DMS79 (cell line): ENCODE measurements at regions not wholly inside any gene's neighbourhood (a gene's known extent, or its start where the extent isn't known, plus 50 kb on each side); places are given as distances from the start of the nearest gene placed in this dataset.

Experiments
- DNase-seq: peaks from one replicate; lab custom pipeline; 2025; lab: John Stamatoyannopoulos, UW

GRCh38 chr3:94694894-94695293, 632.0 kb downstream of the NSUN3 start:
- DNase-seq: no peak

- no peak for DNase-seq
Measured at GRCh38 chr3:94704467-94704866, 641.6 kb downstream of the NSUN3 start.

GRCh38 chr3:94709249-94709902, 646.5 kb downstream of the NSUN3 start:
- no peak for DNase-seq

GRCh38 chr3:94714194-94714593, 651.3 kb downstream of the NSUN3 start:
- no peak for DNase-seq

DNA sequence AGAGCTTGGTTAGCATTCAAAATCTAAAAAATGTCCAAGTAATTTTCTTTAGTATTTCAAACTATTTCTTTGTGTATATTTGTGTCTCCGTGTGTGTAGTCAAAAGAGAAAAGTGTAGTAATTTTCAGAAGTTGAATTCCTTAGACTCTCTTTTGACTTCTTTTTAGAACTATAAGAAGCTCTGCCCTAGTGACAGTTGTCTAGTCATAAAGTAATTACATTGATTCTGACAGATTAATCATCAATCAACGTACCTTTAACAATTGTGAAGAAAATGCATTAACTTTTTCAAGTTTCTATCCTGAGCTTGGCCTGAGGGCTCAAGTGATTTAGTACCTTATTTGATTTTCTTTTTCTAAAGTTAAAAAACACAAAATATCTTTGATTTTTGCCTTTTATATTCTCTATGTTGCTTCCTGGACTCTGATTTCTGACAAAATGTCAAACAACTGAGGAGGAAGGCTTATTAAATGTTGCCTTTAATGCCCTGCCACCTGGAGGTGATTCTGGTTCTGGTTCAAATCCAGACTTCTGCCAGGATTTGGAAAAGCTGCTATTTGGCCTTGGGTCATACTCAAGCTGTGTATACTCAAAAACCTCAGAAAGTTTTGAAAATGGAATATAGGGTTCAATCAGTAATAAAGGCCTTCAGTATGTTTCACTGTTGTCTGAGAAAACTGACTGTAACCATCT, 653.6 kb downstream of the NSUN3 start:
- no peak for DNase-seq

DNA sequence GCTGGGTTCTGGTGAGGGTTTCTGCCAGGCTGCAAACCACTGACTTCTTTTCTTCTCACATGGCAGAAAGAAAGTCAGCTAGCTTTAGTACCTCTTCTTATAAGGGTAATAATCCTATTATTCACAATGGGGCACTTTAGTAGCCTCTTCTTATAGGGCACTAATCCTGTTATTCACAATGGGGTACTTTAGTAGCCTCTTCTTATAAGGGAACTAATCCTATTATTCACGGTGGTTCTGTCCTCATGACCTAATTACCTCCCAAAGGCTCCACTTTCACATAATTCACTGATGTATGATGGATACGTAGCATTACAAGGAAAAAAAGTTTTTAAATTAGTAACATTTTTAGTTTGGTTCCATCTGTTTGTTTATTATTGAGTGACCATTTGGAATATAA, 671.3 kb downstream of the NSUN3 start:
- DNase-seq: no peak

- no peak for DNase-seq
Measured at GRCh38 chr3:94735354-94735753, 672.5 kb downstream of the NSUN3 start.

- no peak for DNase-seq
Measured at GRCh38 chr3:94737116-94737515, 674.3 kb downstream of the NSUN3 start.

- no peak for DNase-seq
Measured at GRCh38 chr3:94739420-94739819, 676.6 kb downstream of the NSUN3 start.

DNA sequence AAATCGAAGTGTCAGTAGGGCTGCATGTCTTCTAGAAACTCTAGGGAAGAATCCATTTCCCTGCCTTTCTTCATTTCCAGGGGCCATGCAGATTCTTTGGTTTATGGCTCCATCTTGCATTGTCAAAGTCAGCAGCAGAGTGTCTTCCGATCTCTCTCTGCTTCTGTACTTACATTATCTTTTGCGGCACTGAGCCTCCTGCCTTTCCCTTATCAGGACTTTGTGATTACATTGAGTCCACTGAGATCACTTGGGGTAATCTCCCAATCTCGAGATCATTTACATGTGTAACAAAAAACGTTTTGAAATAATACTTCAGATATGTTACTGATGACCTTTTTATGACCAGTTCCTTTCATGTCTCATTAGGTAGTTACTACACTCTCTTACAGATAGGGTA, 695.9 kb downstream of the NSUN3 start:
- DNase-seq: no peak

- DNase-seq: no peak
Measured at GRCh38 chr3:94772402-94772801, 709.5 kb downstream of the NSUN3 start.

GRCh38 chr3:94775746-94776145, 712.9 kb downstream of the NSUN3 start:
- no peak for DNase-seq

- no peak for DNase-seq
Measured at GRCh38 chr3:94776401-94776915, 713.6 kb downstream of the NSUN3 start.

GRCh38 chr3:94778289-94778688, 715.4 kb downstream of the NSUN3 start:
- no peak for DNase-seq

DNA sequence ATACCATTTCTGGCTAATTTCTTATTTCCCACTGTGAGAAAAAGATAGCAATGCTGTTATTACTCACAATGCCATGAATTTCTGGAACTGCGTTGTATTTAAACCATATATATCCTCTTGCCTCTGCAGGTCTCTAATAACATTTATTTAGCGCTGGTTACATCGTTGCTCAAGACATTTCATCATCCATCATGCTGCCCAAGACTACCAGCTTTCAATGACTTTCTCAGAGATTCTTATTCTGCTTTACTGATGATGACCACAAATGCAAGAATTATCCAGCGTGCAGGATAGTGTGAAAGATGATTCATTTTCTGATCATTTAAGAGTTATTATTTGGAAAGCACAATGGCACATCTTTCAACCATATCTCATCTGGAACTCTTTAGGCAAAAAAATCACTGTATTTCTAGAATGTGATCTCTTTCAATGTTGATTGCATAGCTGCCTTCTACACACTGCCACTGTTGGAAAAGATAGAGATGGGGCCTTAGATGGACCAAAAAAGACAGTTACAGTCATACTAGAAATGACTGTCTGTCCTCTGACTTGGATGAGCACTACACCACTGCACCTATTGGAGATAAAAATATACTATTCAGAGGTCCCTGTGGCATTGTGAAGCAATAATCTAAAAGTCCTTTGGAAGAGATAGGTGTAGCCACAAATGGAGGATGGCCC, 716.1 kb downstream of the NSUN3 start:
- DNase-seq: no peak

DNA sequence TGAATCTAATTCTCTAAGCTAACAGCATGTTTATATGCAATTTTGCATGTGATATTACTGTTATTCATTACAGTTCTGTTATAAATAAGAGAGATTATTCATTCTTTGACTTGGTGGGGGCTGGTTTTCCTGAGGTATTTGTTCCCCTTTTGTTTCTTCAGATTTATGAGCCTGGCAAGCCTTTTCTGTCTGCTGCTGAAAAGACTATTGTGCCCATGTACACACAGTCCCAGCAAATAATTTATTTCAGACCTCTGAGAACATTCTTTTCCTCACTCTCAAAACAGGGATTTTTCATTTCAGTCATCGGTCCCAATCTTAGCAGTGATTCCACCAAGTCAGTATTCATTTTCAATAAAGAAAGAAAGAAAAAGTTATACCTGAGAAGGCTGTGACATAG, 716.8 kb downstream of the NSUN3 start:
- DNase-seq: no peak

GRCh38 chr3:94784274-94784673, 721.4 kb downstream of the NSUN3 start:
- no peak for DNase-seq

GRCh38 chr3:94787066-94787465, 724.2 kb downstream of the NSUN3 start:
- no peak for DNase-seq

DNA sequence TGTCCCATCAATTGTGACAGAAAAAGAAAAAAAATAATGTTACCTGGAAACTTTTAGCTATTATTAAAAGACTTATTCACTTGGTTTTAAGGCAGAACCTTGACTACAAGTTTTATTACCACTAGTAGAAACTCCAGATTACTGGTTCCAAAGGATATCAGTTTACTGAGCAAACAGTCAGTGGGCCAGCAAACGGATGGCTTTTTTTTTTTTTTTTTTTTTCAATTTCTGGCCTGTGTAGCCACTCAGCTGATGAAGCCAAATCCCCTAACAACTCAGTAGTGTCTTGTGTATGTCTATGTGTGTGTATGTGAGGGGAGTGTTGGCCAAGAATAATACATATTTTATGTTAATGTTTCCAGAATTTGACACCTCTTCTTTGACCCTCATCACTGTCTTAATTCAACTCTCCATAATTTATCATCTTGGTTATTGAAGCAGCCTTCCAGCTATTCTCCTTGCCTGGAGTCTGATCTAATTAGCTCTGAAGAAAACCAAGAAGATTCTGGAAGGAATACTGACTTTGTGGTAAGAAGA, 724.9 kb downstream of the NSUN3 start:
- no peak for DNase-seq

DNA sequence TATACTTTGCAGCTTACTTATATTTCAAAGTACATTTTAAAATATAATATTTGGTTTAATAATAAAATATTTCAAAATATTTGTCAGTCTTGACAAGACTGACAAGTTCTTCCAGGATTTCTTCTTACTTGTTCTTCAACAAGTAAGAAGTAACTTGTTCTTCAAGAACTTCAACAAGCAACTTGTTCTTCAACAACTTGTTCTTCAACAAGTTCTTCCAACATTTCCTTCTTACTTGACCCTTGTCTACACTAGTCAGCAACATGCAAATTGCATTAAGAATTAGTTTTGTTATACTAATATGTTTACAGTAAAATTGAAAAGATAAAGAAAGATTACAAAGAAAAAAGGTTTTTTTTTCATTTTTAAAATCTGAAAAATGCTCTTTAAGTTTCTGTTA, 731.7 kb downstream of the NSUN3 start:
- DNase-seq: no peak

DNA sequence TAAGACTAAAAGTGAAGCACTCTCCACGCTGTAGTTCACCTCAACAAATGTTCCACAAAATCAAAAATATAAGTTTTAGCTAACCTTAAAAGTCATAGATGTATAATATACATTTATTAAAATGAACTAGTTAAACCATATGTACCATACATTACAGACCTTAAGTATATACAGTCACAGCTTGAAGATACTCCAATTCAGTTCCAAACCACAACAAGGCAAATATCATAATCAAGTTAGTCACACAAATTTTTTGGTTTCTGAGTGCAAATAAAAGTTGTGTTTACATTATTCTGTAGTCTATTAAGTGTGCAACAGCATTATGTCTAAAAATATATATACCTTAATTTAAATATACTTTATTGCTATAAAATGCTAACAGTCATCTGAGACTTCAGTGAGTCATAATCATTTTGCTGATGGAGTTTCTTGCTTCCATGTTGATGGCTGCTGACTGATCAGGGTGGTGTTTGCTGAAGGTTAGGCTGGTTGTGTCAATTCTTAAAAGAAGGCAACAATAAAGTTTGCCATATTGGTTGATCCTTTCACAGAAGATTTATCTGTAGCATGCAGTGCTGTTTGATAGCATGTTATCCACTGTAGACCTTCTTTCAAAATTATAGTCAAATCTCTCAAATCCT, 736.7 kb downstream of the NSUN3 start:
- DNase-seq: no peak

DNA sequence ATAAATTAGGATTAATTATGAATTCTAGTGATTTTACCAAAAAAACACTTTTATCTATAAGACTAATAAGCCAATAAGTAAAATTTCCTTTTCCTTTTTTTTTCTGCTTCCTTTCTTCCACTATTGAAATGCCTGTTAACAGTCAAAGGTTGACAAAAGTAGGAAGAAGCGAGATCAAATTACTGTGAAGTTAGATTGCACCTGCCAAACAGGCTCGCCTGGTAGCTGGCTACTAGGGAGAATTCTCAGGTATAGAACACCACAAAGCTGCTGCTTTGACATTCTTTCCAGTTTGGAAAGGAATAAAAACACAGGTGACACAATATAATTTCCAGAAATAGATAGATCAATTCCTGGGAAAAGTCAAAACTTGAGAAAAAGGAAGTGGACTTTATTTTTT, 749.0 kb downstream of the NSUN3 start:
- DNase-seq: no peak
